ENCODE measurements at regions not wholly inside any gene's neighbourhood (a gene's known extent, or its start where the extent isn't known, plus 50 kb on each side); places are given as distances from the start of the nearest gene placed in this dataset.

DNA sequence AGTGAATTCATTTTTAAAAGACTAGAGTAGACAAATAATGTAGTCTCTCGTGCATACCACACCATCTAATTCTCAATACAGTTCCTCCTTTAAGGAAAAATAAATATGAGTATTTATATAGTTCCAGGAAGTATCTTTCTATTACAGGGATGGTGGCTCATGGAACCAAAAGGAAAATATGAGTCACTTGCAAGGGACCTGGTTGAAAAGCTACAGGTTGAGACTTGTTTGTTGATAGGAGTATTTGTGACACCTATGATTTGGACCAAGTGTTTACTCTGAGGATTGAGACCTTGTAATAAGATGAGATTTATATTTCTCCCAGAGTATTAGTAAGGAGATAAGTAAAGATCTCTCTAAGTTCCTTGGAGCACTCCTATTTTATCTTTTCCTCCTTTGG lies 67.4 kb downstream of the CDO1 start:
- TF ChIP-seq, protein P1, sequence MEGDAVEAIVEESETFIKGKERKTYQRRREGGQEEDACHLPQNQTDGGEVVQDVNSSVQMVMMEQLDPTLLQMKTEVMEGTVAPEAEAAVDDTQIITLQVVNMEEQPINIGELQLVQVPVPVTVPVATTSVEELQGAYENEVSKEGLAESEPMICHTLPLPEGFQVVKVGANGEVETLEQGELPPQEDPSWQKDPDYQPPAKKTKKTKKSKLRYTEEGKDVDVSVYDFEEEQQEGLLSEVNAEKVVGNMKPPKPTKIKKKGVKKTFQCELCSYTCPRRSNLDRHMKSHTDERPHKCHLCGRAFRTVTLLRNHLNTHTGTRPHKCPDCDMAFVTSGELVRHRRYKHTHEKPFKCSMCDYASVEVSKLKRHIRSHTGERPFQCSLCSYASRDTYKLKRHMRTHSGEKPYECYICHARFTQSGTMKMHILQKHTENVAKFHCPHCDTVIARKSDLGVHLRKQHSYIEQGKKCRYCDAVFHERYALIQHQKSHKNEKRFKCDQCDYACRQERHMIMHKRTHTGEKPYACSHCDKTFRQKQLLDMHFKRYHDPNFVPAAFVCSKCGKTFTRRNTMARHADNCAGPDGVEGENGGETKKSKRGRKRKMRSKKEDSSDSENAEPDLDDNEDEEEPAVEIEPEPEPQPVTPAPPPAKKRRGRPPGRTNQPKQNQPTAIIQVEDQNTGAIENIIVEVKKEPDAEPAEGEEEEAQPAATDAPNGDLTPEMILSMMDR (conservative IDR thresholded peaks at IDR 0.05) = no peak
- TF ChIP-seq EZH2 (IDR thresholded peaks at IDR 0.05; ENCODE audit: low read depth) = no peak

Measured in PC-9 (cell line).